T-helper 1 cell treated with Interleukin-12 subunit alpha and Interleukin-12 subunit beta and Interleukin-4 antibody, amounts not matched to agents 30 ng/mL and 1 ng/mL, for 36 hours (primary cell): ENCODE measurements at regions not wholly inside any gene's neighbourhood (a gene's known extent, or its start where the extent isn't known, plus 50 kb on each side); places are given as distances from the start of the nearest gene placed in this dataset.
"Not testable (repeated sequence)": the region's sequence is repeated elsewhere in the genome, so short reads cannot be mapped to it uniquely, and the experiment has no call there.

ENCODE experiments used
- intact Hi-C: fragments of 100-400 bp; cut with micrococcal nuclease; formaldehyde crosslinking; loops from one replicate; pipeline ENCODE4 v1.15.1; 2024

DNA sequence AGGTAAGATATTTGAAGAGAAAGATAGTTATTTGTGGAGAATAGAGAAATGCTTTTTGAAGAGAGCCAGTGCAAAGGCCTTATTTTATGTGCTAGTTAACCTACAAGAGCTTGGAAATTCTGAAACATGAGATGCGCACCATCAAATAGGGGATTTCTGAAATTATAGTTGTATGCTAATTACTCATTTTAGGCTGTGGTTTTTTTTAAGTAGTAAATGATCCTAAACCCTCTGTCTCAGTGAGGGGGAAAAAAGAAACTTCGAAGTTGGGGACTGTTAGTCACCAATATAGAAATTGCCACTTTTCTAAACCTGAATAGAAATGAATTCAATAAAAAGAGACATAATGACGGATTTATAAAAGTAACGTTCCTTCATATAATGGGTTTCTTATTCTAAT is 119.3 kb upstream of the MDFIC start:
- intact Hi-C loops: no loop called here

DNA sequence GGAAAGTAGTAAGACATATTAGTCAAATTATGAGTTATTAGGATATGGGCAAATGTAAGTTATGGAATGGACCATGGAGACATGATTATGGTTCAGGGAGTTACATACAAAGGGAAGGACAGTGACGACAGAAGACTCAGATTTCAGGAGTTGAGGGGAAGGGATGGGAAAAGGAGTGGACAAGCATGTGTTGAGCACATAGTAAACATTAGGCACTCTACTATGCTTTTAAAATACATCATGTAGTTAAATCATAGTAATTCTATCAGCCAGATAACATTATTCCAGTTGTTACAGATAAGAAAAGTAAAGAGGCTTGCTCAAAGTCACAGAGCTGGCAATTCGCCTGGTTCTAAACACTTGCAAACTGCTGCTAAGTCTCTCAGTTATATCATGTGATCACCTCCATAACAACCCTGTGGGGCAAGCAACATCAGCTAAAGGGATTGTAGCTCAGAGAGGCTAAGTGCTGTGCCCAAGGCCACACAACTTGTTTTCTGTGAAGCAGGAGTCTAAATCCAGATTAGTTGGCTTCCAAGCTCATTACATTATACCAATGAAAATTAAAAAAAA is 115.2 kb upstream of the MDFIC start:
- intact Hi-C loops: no loop called here

DNA sequence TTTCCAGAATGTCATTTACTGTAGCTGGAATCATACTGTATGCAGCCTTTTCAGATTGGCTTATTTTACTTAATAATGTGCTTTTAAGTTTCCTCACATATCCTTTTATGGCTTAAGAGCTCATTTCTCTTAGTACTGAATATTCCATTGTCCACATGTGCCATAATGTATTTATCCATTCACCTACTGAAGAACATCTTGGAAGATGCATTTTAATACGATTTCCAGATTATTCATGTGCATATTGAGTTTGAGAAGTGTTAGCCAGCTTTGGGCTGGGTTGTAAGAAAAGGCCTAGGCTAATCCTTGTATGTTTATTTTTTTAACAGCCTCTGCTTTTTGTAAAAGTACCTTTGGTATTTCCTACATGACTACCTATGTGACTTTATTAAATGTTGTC is 109.3 kb upstream of the MDFIC start:
- intact Hi-C loops: no loop called here

DNA sequence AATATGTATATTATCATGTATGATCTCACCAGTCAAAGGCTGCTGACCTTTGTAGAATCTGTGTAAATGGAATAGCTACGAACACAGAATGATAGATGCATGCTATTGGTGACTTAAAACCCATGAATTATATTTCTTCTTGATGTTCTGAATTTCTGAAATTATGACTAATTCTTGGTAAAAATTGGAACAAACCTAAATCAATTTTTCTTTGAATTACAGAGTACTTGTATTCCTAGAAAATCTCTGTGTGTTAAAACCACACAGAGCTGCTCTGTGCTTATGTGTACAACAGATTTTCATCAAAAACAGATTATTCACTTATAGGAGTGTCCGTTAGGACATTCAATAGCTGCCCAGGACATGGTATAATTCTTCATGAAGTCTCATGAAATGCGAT is 108.3 kb upstream of the MDFIC start:
- intact Hi-C loops: no loop called here

DNA sequence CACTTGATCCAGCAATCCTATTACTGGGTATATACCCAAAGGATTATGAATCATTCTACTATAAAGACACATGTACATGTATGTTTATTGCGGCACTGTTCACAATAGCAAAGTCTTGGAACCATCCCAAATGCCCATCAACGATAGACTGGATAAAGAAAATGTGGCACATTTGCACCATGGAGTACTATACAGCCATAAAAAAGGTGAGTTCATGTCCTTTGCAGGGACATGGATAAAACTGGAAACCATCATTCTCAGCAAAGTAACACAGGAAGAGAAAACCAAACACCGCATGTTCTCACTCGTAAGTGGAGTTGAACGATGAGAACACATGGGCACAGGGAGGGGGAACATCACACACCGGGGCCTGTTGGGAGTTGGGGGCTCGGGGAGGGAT is 104.9 kb upstream of the MDFIC start:
- intact Hi-C loops: not testable (repeated sequence)

DNA sequence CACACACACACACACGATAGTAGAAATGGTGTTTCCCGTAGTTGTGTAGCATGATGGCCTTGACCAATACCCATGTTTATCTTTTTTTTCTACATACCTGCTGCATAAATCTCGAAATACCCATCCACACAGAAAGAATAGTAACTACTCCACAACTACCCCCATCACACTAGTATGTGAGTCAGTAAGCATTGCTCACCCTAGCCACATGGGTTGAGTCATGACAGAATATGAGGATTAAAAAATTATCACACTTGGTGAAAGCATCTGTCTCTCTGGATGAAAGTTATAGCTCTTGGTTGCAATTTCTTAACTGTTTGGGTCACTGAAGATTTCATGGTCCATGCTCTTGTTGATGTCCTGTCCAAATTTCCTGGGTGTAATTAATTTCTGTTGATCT is 103.4 kb upstream of the MDFIC start:
- intact Hi-C loops: no loop called here

DNA sequence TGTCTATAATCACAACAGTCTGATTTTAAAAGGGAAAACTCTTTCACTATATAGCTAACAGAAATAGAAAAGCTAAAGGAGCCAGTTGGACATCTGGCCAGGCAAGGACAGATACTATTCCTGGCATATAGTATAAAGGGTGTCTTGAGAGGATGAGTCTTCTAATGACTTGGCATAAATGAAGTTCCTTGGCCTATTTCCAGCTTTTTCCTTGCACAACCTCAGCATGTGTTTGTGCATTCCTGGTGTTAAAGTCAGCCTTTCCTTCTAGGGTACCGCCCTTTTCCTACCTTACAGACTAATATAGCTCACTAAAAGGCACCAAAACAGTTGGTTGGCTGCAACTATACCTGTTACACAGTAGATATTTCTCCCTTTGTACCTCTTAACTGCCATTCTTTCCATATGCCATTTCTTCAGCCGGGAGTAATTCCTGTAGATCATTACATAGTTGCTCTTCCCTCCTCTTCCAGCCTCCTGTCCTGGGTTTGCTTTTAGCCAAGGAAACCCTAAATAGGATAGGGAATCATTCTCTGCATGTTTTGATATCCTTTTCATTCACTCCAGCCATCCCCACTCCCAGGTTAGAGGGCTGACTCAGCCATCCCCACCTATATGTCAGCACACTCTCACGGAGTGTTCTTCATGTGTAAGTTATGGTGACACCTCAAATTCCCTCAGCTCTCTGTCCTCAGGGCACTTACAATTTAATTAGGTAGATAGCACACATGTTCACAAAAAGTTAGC is 102.1 kb upstream of the MDFIC start:
- intact Hi-C loops: no loop called here

DNA sequence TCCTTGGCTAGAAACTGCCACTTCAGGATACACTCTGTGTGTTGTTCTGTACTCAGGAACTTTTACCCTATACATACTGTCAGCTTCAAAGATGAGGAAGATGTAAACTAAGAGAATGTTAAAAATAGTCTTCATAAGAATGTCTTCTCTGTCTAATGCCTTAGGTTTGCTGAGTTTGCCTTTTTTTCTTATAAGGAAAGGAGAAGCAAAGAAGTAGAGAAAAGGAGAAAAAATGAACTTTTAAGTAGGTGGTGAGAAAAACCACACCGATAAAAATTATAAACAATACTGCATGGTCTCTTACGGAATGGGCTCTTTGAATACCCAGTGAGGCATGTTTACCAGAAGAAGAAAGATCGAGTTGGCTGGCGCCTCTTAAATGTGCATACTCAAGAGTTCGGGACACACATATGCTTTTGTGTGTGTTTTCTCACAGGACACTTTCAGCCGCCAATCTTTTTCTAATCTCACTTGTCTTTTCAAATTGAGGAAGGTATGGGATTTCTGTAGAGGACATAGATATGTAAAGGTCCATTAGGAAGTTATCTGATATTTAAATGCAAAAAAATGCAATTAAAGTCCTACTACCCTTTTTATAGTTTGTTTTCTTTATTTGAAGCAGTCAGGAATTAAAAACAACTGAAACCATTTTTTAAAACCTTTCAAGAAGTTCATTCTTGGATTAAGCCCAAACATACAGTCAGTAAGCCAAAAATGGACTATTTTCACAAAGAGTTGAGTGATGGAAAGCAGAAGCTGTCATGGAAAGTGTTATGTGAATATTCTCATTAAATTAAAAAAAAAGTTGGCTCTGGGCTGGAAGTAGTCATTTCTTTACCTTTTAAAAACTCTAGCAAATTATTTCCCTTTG is 100.6 kb upstream of the MDFIC start:
- intact Hi-C loops: no loop called here

DNA sequence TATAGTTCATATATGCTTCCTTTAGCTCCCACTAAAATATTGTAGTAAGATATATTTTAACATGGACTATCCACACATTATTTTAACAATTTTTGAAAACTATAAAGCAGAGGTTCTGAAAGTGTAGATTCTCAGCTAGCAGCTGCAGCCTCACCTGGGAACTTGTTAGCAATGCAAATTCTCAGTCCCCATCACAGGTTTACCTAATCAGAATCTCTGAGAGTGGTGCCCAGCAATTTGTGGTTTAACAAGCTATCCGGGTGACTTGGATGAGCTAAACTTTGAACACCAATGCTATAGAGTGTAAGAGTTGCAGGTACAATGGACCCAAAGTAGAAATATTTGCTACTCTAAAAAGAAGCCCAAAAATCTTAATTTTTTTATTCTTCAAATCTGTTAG is 99.8 kb upstream of the MDFIC start:
- intact Hi-C loops: no loop called here

DNA sequence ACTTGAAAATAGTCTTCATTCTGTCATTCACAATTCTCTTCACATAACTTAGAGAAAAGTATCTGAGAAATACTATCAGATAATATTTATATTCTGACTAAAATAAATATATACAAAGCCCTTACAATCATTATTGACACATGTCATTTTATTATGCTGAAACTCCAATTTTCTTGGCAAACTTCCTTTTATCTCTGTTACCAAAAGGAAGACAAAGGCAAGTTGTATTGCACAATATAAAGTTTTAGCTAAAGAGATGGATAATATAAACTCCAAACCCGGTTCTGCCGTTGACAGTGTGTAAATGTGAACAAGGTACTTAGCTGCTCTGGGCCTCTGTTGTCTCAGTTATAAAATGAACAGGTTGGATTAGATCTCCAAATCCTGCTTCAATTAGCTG is 99.0 kb upstream of the MDFIC start:
- intact Hi-C loops: no loop called here

DNA sequence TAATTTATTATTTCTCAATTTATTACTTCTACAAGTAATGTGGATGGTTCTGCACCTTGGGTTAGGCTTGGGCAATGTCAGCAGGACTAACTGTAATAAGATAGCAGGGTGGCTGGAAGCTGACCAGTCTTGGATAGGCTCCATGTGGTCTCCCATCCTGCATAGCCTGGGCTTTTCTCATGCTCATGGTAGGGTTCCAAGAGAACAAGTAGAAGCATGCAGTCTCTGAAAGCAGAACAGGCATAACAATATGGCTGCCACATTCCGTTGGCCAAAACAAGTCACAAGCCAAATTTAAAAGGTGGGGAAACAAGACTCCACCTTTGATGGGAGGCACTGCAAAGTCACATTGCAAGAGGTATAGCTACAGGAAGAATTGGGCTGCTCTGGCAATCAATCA is 98.6 kb upstream of the MDFIC start:
- intact Hi-C loops: no loop called here

DNA sequence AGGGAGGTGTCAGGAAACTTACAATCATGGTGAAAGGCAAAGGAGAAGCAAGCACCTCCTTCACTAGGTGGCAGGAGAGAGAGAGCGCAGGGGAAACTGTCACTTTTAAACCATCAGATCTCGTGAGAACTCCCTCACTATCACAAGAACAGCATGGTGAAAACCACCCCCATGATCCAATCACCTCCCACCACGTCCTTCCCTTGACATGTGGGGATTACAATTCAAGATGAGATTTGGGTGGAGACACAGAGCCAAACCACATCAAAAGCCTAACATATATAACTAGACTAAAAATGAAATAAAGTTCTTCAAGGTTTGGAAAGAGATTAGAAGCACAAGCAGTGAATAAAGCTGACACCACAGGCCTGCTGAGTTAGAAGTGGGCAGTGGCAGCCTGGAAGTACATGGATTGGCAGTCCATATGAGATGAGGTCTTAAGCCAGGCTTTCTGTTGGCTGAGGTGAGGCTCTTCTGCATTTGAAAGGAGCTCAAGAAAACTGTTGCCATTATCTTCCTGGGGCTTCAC is 96.4 kb upstream of the MDFIC start:
- intact Hi-C loops: no loop called here

DNA sequence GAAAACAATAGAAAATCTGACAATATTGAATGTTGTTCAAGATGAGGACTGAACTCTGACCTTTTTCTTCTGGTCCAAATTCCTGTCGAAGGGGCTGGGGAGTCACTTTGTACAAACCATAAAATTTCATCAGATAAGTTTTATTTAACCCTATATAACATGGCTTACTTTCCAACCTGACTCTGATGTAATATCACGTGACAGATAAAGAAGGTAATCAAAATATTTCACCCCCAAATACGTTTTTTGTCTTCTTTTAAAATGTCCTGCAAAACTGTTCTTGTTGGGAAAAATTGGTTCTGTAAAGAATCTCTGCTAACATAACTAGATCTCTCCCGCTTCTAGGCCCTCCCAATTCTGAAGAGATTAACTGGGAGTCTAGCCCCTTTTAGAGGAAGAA is 90.9 kb upstream of the MDFIC start:
- intact Hi-C loops: no loop called here

DNA sequence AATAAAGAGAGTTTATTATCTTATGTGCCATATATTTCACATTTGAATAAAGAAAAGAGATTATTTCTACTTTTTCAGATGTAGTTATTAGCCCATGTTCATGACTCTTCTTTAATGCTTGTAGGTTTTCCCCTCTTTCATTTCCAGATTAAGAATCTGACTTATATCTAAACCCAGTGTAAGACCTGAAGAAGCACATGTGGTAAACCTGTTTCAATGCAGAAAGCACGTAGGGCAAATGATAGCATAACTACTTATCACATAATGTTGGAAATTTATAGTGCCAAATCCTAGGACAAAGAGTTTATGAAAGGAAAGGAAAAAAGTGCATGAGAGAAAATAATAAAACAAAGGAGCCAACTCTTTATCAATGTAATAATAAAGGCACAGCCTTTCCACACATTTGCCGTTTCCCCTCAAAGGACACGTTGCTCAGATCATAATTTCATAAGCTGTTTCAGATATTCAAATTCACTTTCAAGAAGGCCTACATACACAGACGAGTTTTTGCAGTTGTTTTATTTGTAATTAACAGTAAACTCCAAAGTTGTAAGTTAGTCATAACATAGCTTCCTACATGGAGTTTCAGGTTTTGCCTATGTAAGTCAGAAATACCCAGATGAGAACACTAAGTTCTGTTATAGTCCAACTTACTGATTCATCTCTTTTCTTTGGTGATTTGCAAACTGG is 88.8 kb upstream of the MDFIC start:
- intact Hi-C loops: no loop called here

DNA sequence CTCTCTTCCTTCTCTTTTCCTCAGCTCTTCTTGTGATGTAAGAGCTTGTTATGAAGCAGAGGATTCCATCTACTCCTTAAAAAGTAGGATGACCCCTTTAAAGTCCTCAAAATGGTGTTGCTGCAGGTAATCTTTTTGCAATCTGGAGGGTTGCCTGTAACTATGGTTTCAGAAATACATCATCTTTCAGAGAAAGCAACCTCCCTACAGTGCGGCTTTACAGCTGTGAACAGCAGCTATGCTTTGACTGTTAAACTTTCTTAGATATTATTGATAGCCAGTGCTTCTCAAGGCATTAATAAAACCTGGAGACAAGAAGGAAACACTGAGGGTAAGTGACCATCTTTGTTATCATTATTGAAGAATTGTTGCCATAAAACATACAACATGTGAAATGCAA is 86.6 kb upstream of the MDFIC start:
- intact Hi-C loops: no loop called here

DNA sequence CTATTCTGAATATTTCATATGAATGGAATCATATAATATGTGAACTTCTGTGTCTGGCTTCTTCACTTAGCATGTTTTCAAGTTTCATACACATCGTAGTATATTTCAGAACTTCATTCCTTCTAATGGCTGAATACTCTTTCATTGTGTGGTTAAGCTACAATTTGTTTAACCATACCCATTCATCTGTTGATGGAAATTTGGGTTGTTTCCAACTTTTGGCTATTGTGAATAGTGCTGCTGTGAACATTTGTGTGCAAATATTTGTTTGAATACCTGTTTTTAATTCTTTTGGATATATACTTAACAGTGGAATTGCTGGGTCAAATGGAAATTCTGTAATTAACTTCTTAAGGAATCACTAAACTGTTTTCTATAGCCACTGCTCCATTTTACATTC is 86.0 kb upstream of the MDFIC start:
- intact Hi-C loops: no loop called here

DNA sequence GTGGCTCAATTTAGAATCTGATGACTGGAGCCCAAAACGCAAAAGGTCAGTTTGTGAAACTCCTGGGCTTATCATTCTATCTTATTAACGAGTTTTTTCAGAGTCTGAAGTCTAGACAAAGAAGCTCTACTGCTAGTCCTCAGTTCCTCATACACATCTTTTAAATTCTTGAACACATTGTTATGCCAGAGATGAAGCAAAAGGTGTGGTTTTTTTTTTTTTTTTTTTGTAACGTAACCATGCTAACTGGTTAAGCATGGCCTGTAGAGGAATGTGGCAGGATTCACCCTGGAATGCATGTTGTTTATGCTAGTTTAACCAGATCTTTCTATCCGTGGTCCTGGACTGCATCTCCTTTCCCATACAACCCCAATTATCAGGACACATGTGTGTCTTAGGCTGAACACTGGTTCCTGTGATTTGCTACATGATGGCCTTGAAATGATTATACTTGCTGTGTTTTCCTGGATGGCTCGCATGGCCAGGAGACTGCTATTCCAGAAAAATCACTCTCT is 79.3 kb upstream of the MDFIC start:
- intact Hi-C loops: no loop called here

DNA sequence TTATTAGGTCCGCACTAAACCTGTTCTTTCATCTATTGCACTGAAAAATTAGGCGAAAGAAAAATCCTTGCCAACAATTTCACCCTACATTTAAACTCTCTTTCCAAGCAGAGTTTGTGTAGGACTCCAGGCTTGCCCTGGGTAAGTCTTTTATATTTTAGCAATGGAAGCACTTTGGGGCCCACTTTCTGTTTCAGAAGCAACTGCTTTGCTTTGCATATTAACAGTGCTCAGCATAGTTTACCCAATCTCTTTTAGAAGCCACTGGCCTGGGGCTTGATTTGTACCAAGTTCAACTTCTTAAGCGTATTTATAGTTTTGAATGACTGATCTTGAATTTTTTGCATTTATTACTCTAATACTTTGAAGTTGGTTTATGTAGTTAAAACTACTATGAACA is 78.8 kb upstream of the MDFIC start:
- intact Hi-C loops: no loop called here

DNA sequence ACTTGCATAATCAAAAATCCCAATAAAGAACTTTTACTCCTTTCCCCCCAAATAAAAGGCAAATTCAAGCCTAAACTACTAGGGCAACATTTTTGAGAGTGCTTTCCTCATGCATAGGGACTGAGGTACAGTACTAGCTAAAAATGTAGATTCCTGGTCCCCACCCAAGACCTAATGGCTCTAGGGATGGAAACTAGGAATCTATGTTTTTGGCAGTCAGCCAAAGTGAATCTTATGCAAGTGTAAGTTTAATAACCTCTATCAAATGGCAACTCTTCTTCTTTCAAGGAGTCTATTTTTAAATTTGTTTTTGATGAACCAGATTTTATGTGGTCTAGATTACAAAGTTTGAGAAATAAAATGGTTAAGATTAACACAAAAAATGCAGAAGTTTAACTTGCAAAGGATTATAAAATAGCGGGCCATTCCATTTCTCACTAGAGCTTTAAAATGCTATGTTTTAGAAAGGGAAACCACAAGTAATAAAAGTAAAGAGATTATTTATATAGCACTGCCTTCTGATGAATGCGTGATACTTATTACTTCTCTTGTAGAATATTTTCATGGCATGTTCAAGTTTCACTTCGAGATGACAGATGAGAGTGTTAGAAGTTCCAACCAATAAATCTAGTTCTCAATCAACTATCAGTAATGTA is 70.4 kb upstream of the MDFIC start:
- intact Hi-C loops: no loop called here

DNA sequence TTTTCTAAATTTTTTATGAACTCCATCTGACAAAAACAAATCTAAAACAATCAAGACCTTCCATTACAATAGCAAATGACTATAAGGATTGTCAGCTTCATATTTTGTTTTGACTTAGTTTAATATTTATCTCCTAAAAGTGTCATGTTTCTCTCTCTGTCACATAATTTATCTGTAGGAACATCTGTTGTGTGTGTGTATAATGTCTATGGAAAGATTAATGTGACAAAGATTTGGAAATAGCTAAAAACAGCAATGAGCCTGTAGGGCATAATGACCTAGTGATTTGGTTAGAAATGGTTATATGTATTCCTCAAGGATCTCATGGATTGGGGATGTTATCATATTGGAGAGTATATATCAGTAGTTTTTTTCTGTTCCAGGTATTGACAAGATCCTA is 69.6 kb upstream of the MDFIC start:
- intact Hi-C loops: no loop called here

DNA sequence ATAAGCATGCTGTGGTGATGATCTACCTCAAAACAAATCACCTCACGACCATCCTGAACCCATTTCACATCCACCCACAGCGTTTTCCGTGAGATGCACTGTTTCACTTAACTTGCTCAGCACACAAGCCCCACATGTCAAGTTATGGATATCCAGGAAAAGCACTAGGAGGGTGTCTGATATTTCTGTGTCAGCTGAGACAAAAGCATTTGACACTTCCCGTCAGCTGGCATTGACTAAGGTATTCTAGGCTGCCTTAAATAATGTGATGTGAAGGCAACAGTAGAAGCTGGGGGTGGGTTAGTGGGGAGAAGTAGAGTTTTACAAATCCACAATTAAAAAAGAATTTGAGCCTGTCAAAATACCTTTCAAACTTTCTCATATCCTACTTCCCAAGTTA is 68.7 kb upstream of the MDFIC start:
- intact Hi-C loops: no loop called here
